ENCODE measurements at regions not wholly inside any gene's neighbourhood (a gene's known extent, or its start where the extent isn't known, plus 50 kb on each side); places are given as distances from the start of the nearest gene placed in this dataset.

DNA sequence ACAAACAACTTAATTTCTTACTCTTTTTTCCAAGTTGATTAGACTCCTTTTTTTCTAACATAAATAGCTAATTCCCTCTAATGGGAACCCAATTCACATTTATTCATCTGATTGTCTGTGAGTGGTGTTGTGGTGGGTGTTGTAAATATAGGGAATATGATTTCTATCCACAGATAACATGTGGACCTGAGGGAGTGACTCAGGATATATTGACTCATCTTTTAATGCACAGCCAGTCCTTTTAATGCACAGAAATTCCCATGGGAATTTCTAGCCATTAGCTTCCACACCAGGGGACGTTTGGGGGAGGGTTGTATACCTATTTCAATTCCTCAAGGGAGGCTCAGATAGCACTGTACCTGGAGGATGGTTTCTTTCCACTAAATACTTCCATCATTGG, 1339.6 kb upstream of the LRRTM1 start:
- H3K4me1 ChIP-seq = no peaks in the 10 kb centered on the region

DNA sequence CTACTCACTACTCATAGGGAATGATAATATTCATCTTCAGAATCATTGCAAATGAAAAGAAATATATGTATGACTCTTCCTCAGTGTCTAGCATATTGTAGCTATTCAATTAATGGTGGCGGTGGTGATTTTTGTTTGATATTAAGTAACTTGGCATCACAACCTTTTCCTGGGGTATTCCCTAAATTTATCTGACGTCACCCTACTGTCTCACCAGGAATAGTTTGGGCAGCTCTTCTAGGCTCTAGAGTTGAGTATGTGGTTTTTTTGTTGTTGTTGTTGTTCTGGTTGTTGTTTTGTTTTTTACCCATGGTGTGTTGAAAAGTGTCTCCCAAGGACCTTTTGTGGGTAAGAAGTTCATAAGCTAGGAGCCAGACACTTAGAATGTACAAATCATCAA, 1320.3 kb upstream of the LRRTM1 start:
- H3K4me3 ChIP-seq = no peak overlapping the region
- H3K27me3 ChIP-seq = no peaks in the 10 kb centered on the region
- no peaks in the 10 kb centered on the region for H3K9me3 ChIP-seq
- TF ChIP-seq POLR2A (IDR thresholded peaks at IDR 0.05) = no peak
- TF ChIP-seq, protein P1, sequence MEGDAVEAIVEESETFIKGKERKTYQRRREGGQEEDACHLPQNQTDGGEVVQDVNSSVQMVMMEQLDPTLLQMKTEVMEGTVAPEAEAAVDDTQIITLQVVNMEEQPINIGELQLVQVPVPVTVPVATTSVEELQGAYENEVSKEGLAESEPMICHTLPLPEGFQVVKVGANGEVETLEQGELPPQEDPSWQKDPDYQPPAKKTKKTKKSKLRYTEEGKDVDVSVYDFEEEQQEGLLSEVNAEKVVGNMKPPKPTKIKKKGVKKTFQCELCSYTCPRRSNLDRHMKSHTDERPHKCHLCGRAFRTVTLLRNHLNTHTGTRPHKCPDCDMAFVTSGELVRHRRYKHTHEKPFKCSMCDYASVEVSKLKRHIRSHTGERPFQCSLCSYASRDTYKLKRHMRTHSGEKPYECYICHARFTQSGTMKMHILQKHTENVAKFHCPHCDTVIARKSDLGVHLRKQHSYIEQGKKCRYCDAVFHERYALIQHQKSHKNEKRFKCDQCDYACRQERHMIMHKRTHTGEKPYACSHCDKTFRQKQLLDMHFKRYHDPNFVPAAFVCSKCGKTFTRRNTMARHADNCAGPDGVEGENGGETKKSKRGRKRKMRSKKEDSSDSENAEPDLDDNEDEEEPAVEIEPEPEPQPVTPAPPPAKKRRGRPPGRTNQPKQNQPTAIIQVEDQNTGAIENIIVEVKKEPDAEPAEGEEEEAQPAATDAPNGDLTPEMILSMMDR (IDR thresholded peaks at IDR 0.05) = no peak
- no peak for DNase-seq
- no peak overlapping the region for H3K27ac ChIP-seq
- no peaks in the 10 kb centered on the region for H3K36me3 ChIP-seq
- H3K4me1 ChIP-seq = no peaks in the 10 kb centered on the region

More for the DNA sequence above, 1339.6 kb upstream of the LRRTM1 start:
- Histone ChIP-seq H3K4me3 (no peak overlapping the region), H3K9me3 (no peaks in the 10 kb centered on the region), H3K27me3 (no peaks in the 10 kb centered on the region), H3K27ac (no peak overlapping the region), H3K36me3 (no peaks in the 10 kb centered on the region)
- TF ChIP-seq, protein P1 (IDR thresholded peaks at IDR 0.05) = no peak
- no peak for TF ChIP-seq POLR2A (IDR thresholded peaks at IDR 0.05)
- no peak for DNase-seq

GRCh38 chr2:81600088-81600487, 1295.5 kb upstream of the LRRTM1 start:
- Histone ChIP-seq H3K36me3 (no peaks in the 10 kb centered on the region), H3K27ac (no peak overlapping the region), H3K4me3 (no peak overlapping the region), H3K9me3 (no peaks in the 10 kb centered on the region), H3K27me3 (no peaks in the 10 kb centered on the region), H3K4me1 (no peaks in the 10 kb centered on the region)
- DNase-seq = no peak
- TF ChIP-seq, protein P1 (IDR thresholded peaks at IDR 0.05) = no peak

DNA sequence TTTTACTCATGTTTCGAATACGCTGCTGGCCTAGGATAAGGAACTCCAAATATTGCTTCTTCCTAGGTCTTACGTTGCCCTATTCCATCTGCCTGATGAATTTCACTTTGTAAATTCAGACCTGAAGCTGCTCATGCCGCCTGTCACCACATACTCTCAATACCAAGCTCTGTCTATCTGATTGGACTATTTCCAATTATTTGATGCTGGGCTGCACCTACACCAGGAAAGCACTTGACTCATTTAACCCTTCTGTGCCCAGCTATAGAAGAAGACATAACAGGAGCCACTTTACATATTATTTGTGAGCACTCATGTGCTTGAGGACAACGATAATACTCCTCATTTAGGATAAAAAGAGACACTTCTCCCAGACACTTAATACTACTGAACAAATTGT, 1293.9 kb upstream of the LRRTM1 start:
- DNase-seq = no peak

GRCh38 chr2:81589406-81589805, 1284.9 kb upstream of the LRRTM1 start:
- TF ChIP-seq, protein P1 (IDR thresholded peaks at IDR 0.05) = no peak
- no peak for TF ChIP-seq POLR2A (IDR thresholded peaks at IDR 0.05)
- H3K9me3 ChIP-seq = no peaks in the 10 kb centered on the region
- DNase-seq = no peak
- no peaks in the 10 kb centered on the region for H3K27me3 ChIP-seq
- no peak overlapping the region for H3K4me3 ChIP-seq
- H3K4me1 ChIP-seq = no peaks in the 10 kb centered on the region
- H3K27ac ChIP-seq = no peak overlapping the region
- H3K36me3 ChIP-seq = no peaks in the 10 kb centered on the region

More for the DNA sequence above, 1293.9 kb upstream of the LRRTM1 start:
- H3K4me3 ChIP-seq = no peak overlapping the region
- no peaks in the 10 kb centered on the region for H3K4me1 ChIP-seq
- no peak overlapping the region for H3K27ac ChIP-seq
- TF ChIP-seq, protein P1 (IDR thresholded peaks at IDR 0.05) = no peak
- TF ChIP-seq POLR2A (IDR thresholded peaks at IDR 0.05) = no peak
- H3K9me3 ChIP-seq = no peaks in the 10 kb centered on the region
- H3K36me3 ChIP-seq = no peaks in the 10 kb centered on the region
- no peaks in the 10 kb centered on the region for H3K27me3 ChIP-seq
